Mammary epithelial cell (primary cell): ENCODE measurements at regions not wholly inside any gene's neighbourhood (a gene's known extent, or its start where the extent isn't known, plus 50 kb on each side); places are given as distances from the start of the nearest gene placed in this dataset.

Source experiments
- EZH2 ChIP-seq: IDR thresholded peaks from 2 replicates; pipeline ENCODE4 v1.6.1; 2012; ENCODE audit warnings: low read length, inconsistent platforms, borderline replicate concordance
- TF ChIP-seq, protein P1 (sequence below), 2 donors: IDR thresholded peaks in 1 of 2; conservative IDR thresholded peaks in 1 of 2; 2 replicates each; pipeline ENCODE4 v1.5.1; 2011 to 2012; ENCODE audit warnings: inconsistent platforms in 2 of 2, low read length in 2 of 2, mild to moderate bottlenecking in 2 of 2, control low read depth in 1 of 2, low read depth in 1 of 2; ENCODE audit not compliant: insufficient read depth in 1 of 2; ENCODE audit errors: extremely low read depth in 1 of 2

GRCh38 chr5:167720676-167721260 lies 570.7 kb upstream of the WWC1 start:
- TF ChIP-seq, protein P1, sequence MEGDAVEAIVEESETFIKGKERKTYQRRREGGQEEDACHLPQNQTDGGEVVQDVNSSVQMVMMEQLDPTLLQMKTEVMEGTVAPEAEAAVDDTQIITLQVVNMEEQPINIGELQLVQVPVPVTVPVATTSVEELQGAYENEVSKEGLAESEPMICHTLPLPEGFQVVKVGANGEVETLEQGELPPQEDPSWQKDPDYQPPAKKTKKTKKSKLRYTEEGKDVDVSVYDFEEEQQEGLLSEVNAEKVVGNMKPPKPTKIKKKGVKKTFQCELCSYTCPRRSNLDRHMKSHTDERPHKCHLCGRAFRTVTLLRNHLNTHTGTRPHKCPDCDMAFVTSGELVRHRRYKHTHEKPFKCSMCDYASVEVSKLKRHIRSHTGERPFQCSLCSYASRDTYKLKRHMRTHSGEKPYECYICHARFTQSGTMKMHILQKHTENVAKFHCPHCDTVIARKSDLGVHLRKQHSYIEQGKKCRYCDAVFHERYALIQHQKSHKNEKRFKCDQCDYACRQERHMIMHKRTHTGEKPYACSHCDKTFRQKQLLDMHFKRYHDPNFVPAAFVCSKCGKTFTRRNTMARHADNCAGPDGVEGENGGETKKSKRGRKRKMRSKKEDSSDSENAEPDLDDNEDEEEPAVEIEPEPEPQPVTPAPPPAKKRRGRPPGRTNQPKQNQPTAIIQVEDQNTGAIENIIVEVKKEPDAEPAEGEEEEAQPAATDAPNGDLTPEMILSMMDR (conservative IDR thresholded peaks at IDR 0.05 in 1 of 2, IDR thresholded peaks at IDR 0.05 in 1 of 2; ENCODE audit: extremely low read depth in 1 of 2, insufficient read depth in 1 of 2, low read depth in 1 of 2, low read length in 2 of 2): no peak
- no peak for TF ChIP-seq EZH2
